ENCODE measurements at regions not wholly inside any gene's neighbourhood (a gene's known extent, or its start where the extent isn't known, plus 50 kb on each side); places are given as distances from the start of the nearest gene placed in this dataset.

DNA sequence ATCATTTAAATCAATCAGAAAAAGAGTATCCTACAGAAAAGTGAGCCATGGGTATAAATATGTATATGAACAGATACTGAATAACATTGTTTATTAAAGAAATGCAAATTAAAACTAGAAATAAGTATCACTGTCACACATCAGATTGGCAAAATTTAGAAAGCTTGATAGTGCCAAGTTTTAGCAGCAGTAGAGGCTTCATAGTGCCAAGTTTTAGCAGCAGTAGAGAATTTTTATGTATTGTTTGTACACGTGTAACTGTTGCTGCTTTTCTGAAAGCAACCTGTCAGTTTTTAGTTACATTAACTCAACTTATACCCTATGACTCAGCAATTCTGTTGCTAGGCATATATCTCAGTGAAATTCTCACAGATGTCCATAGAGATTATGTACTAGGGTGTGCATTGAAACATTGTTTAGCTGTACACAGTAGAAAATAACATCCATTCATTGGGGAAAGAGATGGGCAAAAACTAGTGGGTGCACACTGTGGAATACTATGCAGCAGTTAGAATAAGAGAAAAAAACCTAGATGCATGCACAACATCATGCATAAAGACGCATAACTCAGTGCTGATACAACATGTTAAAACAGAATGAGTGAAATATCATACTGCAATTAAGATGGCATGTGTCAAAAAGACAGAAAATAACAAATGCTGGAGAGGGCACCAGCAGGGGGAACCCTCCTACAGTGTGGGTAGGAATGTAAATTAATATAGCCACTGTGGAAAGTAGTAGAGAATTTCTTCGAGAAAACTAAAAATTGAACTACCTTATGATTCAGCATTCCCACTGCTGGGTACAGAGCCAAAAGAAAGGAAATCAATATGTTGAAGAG is 294.5 kb upstream of the NT5C1B start:
- Histone ChIP-seq H3K9me3 (no peaks in the 10 kb centered on the region), H3K4me1 (peaks cover 0 to 6% (median 0%) of the 10 kb centered on the region in 9 donors), H3K27ac (no peak overlapping the region), H3K36me3 (no peaks in the 10 kb centered on the region), H3K27me3 (no peaks in the 10 kb centered on the region), H3K4me3 (no peak overlapping the region)
- ATAC-seq (no peak), DNase-seq (no peak)
- 69% methylated on average over 3 of the region's 3 CpGs for WGBS, 2 donors
- intact Hi-C loops (cut with DNase I), result loop anchor here in 1 of 10 donors (10.0 kb wide), 1 partner anchor 981 kb away; no protein-coding TSS in a partner anchor
- TF ChIP-seq, protein P1, sequence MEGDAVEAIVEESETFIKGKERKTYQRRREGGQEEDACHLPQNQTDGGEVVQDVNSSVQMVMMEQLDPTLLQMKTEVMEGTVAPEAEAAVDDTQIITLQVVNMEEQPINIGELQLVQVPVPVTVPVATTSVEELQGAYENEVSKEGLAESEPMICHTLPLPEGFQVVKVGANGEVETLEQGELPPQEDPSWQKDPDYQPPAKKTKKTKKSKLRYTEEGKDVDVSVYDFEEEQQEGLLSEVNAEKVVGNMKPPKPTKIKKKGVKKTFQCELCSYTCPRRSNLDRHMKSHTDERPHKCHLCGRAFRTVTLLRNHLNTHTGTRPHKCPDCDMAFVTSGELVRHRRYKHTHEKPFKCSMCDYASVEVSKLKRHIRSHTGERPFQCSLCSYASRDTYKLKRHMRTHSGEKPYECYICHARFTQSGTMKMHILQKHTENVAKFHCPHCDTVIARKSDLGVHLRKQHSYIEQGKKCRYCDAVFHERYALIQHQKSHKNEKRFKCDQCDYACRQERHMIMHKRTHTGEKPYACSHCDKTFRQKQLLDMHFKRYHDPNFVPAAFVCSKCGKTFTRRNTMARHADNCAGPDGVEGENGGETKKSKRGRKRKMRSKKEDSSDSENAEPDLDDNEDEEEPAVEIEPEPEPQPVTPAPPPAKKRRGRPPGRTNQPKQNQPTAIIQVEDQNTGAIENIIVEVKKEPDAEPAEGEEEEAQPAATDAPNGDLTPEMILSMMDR (IDR thresholded peaks at IDR 0.05), result peak in 7 of 9 donors; percentile 8 to 42 (median 32)

DNA sequence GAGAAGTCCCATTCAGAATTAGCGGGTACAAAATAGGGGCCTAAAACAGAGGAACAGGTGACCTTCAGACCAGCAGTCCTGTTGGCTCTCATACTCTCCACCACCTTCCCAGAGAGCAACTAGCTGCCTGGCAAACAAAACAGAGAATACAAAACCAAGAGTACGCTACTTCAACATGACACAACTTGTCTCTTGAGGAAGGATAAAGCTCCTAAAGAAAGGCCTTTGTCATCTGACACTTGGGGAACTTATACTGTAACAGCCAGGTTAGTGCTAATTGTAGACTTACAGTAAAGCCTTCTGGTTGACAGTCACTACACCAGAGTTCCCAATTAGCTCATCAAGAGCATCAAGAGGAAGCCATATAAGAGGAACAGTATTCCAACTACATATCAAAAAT is 282.1 kb upstream of the NT5C1B start:
- Histone ChIP-seq H3K4me1 (no peaks in the 10 kb centered on the region), H3K9me3 (no peaks in the 10 kb centered on the region), H3K27me3 (no peaks in the 10 kb centered on the region), H3K36me3 (no peaks in the 10 kb centered on the region), H3K4me3 (no peak overlapping the region), H3K27ac (no peak overlapping the region)
- ATAC-seq (no peak), DNase-seq (no peak)
- WGBS, 2 donors, result 94 to 98% methylated on average over 2 of the region's 2 CpGs
- intact Hi-C loops (cut with DNase I), result no loop called here
- TF ChIP-seq, protein P1 (IDR thresholded peaks at IDR 0.05), result no peak

DNA sequence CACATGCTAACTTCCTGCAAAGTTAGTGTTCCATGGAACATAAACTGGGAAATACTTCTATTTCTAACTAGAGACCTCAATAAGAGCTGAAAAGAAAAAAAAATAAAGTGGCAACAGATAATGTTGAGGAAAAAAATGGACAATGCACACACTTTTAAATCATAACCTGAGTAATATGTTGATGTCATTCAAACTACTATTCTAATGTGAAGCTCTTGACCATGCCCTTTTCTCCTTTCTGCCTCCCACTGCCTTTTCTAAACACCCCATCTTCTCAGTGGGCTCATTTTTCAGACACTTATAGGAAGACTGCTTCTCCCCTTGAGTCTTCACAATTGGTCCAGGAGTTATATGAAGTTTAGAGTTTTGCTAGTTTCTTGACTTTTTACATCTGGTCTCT is 280.9 kb upstream of the NT5C1B start:
- DNase-seq, result no peak
- intact Hi-C loops (cut with DNase I), result no loop called here
- Histone ChIP-seq H3K27ac (no peak overlapping the region), H3K27me3 (no peaks in the 10 kb centered on the region), H3K36me3 (no peaks in the 10 kb centered on the region), H3K4me3 (no peak overlapping the region), H3K9me3 (peaks cover 0 to 5% (median 0%) of the 10 kb centered on the region in 11 donors), H3K4me1 (no peaks in the 10 kb centered on the region)
- TF ChIP-seq, protein P1 (IDR thresholded peaks at IDR 0.05), result no peak
- no peak for ATAC-seq

DNA sequence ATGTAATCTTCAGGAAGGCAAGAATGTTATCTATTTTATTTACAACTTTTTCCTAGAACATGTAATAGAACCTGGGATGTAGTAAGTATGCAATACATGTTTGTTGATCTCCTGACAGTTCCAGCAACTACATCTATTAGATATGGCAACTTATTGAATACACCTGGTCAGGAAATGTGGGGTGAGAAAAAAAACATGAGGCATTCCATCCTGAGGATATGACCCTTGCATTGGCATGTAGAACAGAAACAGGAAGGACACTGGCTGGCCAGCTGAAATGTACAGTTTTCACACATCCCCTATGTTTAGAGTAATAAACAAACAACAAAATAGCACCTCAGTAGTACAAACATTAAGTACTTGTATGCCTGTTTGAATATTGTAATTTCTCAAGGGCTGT is 272.6 kb upstream of the NT5C1B start:
- ATAC-seq, result no peak
- Histone ChIP-seq H3K36me3 (no peaks in the 10 kb centered on the region), H3K9me3 (peaks cover 0 to 5% (median 0%) of the 10 kb centered on the region in 11 donors), H3K27ac (no peak overlapping the region), H3K27me3 (no peaks in the 10 kb centered on the region), H3K4me1 (no peaks in the 10 kb centered on the region), H3K4me3 (no peak overlapping the region)
- no peak for DNase-seq
- intact Hi-C loops (cut with DNase I), result loop anchor here in 1 of 10 donors (1.0 kb wide), 1 partner anchor 27 kb away; no protein-coding TSS in a partner anchor
- TF ChIP-seq, protein P1 (IDR thresholded peaks at IDR 0.05), result no peak

All from heart right ventricle (tissue), 16 donors.